ENCODE measurements at regions not wholly inside any gene's neighbourhood (a gene's known extent, or its start where the extent isn't known, plus 50 kb on each side); places are given as distances from the start of the nearest gene placed in this dataset.

DNA sequence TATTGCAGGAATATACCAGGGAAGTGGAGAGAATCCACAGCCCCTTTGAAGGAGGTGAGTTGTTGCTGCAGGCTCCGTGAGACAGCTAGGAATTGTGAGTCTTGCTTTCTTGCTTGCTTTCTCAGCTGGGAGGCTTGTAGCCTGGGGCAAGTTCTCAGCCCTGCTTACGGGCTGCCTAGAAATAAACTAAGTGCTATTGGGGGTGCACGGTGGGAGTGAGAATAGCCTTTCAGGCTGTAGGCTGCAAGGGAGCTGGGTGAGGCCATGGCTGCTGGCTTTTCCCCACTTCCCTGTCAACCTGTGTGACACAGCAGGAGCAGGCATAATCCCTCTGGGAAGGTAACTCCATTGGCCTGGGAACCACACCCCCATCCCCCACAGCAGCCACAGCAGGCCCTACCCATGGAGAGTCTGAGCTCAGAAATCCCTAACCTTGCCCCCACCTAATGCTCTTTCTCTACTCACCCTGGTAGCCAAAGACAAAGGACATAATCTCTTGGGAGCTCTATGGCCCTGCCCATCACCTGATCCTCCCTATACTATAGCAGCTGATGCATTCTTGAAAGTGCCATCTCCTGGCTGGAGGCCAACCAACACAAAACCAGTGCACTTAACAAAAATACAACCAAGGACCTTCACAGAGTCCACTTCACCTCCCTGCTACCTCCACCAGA lies 113.0 kb downstream of the MMRN1 start:
- TF ChIP-seq, protein P1, sequence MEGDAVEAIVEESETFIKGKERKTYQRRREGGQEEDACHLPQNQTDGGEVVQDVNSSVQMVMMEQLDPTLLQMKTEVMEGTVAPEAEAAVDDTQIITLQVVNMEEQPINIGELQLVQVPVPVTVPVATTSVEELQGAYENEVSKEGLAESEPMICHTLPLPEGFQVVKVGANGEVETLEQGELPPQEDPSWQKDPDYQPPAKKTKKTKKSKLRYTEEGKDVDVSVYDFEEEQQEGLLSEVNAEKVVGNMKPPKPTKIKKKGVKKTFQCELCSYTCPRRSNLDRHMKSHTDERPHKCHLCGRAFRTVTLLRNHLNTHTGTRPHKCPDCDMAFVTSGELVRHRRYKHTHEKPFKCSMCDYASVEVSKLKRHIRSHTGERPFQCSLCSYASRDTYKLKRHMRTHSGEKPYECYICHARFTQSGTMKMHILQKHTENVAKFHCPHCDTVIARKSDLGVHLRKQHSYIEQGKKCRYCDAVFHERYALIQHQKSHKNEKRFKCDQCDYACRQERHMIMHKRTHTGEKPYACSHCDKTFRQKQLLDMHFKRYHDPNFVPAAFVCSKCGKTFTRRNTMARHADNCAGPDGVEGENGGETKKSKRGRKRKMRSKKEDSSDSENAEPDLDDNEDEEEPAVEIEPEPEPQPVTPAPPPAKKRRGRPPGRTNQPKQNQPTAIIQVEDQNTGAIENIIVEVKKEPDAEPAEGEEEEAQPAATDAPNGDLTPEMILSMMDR (IDR thresholded peaks at IDR 0.05; ENCODE audit: low read depth, low read length): no peak
- TF ChIP-seq POLR2A (IDR thresholded peaks at IDR 0.05; ENCODE audit: extremely low read depth, insufficient read length): no peak
- no peak for TF ChIP-seq MYC (IDR thresholded peaks at IDR 0.05; ENCODE audit: low read depth, low read length)
- TF ChIP-seq, protein P2, sequence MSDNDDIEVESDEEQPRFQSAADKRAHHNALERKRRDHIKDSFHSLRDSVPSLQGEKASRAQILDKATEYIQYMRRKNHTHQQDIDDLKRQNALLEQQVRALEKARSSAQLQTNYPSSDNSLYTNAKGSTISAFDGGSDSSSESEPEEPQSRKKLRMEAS (IDR thresholded peaks at IDR 0.05; ENCODE audit: low read depth, low read length): no peak

All from NB4 (cell line).